ENCODE measurements at regions not wholly inside any gene's neighbourhood (a gene's known extent, or its start where the extent isn't known, plus 50 kb on each side); places are given as distances from the start of the nearest gene placed in this dataset.

DNA sequence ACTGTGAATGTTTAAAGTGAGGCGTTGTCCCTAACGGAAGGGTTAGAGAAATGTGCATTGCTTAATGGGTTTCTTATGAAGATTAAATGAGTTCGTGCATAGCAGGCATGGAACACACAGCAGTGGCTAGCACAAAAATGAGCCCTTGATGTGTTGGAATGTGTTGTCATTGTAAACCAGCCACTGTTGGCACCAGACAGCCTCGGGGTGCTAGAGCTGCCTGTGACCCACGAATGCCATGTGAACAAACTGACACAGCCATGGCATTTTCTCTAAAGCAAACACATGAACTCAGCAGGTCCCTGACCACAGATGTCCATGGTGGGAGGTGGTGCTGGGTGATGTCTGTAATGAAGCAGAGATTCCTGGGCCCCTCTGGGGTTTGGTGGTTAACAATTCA, 111.1 kb upstream of the DPP6 start:
- TF ChIP-seq ZNF274 (IDR thresholded peaks at IDR 0.05; ENCODE audit: low read depth, low read length) (no peak), YY1 (IDR thresholded peaks at IDR 0.05; ENCODE audit: insufficient read depth, insufficient read length) (no peak), SUZ12 (IDR thresholded peaks at IDR 0.05; ENCODE audit: extremely low read depth, insufficient read depth, insufficient read length) (no peak)

Measured in NT2/D1 (cell line).